SK-N-SH (cell line): ENCODE measurements at regions not wholly inside any gene's neighbourhood (a gene's known extent, or its start where the extent isn't known, plus 50 kb on each side); places are given as distances from the start of the nearest gene placed in this dataset.

Source experiments
- ELF1 ChIP-seq: IDR thresholded peaks from 2 replicates; pipeline ENCODE4 v1.4.0; 2012
- FOXJ3 ChIP-seq: sonication (generic); formaldehyde crosslinking; IDR thresholded peaks from 2 replicates; pipeline ENCODE4 v1.5.1; 2020; ENCODE audit warnings: mild to moderate bottlenecking, missing genetic modification reagents
- GABPA ChIP-seq: IDR thresholded peaks from 2 replicates; pipeline ENCODE4 v1.4.0; 2012; ENCODE audit warnings: low read depth, mild to moderate bottlenecking
- MEF2A ChIP-seq: IDR thresholded peaks from 2 replicates; pipeline ENCODE4 v1.4.0; 2012; ENCODE audit warnings: low read depth, borderline replicate concordance
- POLR2AphosphoS5 ChIP-seq: IDR thresholded peaks from 2 replicates; pipeline ENCODE4 v1.6.1; 2012; ENCODE audit warnings: low read depth, low read length
- RAD21 ChIP-seq: IDR thresholded peaks from 2 replicates; pipeline ENCODE4 v1.6.1; 2012; ENCODE audit warnings: mild to moderate bottlenecking, low read length
- REST ChIP-seq: IDR thresholded peaks from 2 replicates; pipeline ENCODE4 v1.6.1; 2012; ENCODE audit warnings: mild to moderate bottlenecking, low read depth, low read length, moderate library complexity
- RFX5 ChIP-seq: IDR thresholded peaks from 2 replicates; pipeline ENCODE4 v1.6.1; 2012; ENCODE audit warnings: mild to moderate bottlenecking, improper control_type of control experiment, low read length
- TAF1 ChIP-seq: IDR thresholded peaks from 2 replicates; pipeline ENCODE4 v1.6.1; 2012; ENCODE audit warnings: low read depth, mild to moderate bottlenecking, low read length, moderate library complexity, borderline replicate concordance
- ZBTB33 ChIP-seq: IDR thresholded peaks from 2 replicates; pipeline ENCODE4 v1.4.0; 2012; ENCODE audit warnings: low read depth, borderline replicate concordance
- TF ChIP-seq, protein P1 (sequence below): fragments of 200-600 bp; sonication (generic); IDR thresholded peaks from 2 replicates; pipeline ENCODE4 v1.6.1; 2017; ENCODE audit warnings: antibody characterized with exemption, mild to moderate bottlenecking, moderate library complexity
- TF ChIP-seq, protein P2 (sequence below): IDR thresholded peaks from 2 replicates; pipeline ENCODE4 v1.4.0; 2012; ENCODE audit warnings: low read depth
- TF ChIP-seq, protein P3 (sequence below): fragments of 150-350 bp; IDR thresholded peaks from 2 replicates; pipeline ENCODE4 v1.6.1; 2017; ENCODE audit warnings: antibody characterized with exemption, low read length, low read depth, borderline replicate concordance

DNA sequence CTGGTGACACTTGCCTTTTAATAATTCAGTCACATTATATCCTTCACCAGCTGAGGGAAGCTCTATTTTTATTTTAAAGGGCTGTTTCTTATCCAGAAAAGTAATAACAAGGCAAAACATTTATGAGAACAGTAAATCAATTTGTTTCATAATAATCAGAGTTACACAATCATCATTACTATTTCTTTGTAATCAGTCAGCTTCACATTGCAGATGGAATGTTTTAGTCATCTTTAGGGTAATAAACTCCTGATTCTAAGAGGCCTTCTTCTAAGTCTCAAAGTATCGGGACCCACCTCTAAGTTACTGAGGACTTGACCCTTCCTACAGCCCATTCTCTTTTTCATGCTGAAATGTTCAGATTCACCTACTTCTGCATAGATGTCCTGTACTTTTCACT lies 298.3 kb upstream of the TGFBR2 start:
- TF ChIP-seq RFX5 (no peak), ZBTB33 (no peak), POLR2AphosphoS5 (no peak), REST (no peak), GABPA (no peak), TAF1 (no peak), ELF1 (no peak), MEF2A (no peak), FOXJ3 (CRISPR knock-in tag) (no peak), RAD21 (no peak)
- TF ChIP-seq, protein P1, sequence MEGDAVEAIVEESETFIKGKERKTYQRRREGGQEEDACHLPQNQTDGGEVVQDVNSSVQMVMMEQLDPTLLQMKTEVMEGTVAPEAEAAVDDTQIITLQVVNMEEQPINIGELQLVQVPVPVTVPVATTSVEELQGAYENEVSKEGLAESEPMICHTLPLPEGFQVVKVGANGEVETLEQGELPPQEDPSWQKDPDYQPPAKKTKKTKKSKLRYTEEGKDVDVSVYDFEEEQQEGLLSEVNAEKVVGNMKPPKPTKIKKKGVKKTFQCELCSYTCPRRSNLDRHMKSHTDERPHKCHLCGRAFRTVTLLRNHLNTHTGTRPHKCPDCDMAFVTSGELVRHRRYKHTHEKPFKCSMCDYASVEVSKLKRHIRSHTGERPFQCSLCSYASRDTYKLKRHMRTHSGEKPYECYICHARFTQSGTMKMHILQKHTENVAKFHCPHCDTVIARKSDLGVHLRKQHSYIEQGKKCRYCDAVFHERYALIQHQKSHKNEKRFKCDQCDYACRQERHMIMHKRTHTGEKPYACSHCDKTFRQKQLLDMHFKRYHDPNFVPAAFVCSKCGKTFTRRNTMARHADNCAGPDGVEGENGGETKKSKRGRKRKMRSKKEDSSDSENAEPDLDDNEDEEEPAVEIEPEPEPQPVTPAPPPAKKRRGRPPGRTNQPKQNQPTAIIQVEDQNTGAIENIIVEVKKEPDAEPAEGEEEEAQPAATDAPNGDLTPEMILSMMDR = no peak
- TF ChIP-seq, protein P2, sequence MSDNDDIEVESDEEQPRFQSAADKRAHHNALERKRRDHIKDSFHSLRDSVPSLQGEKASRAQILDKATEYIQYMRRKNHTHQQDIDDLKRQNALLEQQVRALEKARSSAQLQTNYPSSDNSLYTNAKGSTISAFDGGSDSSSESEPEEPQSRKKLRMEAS = no peak
- TF ChIP-seq, protein P3, sequence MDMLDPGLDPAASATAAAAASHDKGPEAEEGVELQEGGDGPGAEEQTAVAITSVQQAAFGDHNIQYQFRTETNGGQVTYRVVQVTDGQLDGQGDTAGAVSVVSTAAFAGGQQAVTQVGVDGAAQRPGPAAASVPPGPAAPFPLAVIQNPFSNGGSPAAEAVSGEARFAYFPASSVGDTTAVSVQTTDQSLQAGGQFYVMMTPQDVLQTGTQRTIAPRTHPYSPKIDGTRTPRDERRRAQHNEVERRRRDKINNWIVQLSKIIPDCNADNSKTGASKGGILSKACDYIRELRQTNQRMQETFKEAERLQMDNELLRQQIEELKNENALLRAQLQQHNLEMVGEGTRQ = no peak
